Lower leg skin (tissue), 4 donors: ENCODE measurements at regions not wholly inside any gene's neighbourhood (a gene's known extent, or its start where the extent isn't known, plus 50 kb on each side); places are given as distances from the start of the nearest gene placed in this dataset.

ENCODE experiments used
- DNase-seq, 2 donors: peaks; one replicate each; pipeline ENCODE4 v3.0.0-alpha.2; 2019; ENCODE audit warnings: low spot score in 2 of 2
- H3K4me3 ChIP-seq: fragments of 200-600 bp; sonication (generic); 2 replicates; pipeline ENCODE4 v1.5.1; 2017; ENCODE audit warnings: mild to moderate bottlenecking, low read depth; ENCODE audit not compliant: poor library complexity, severe bottlenecking
- POLR2A ChIP-seq, 2 donors: fragments of 450-650 bp; IDR thresholded peaks; one replicate each; pipeline ENCODE4 v1.6.1; 2016 to 2017; ENCODE audit warnings: antibody characterized with exemption in 2 of 2, mild to moderate bottlenecking in 1 of 2, moderate library complexity in 1 of 2
- WGBS, 2 donors: methylation state at CpG; one replicate each; pipeline ENCODE4 v1.1.5; 2018; 5-methylcytosine and 5-hydroxymethylcytosine counted together
- intact Hi-C: fragments of 100-400 bp; cut with DNase I; formaldehyde crosslinking; loops from one replicate; pipeline ENCODE4 v1.15.0; 2023; ENCODE audit warnings: low total_unique reads
- TF ChIP-seq, protein P1 (sequence below), 3 donors: fragments of 450-650 bp; IDR thresholded peaks; one replicate each; pipeline ENCODE4 v1.5.1; 2016; ENCODE audit warnings: antibody characterized with exemption in 3 of 3, mild to moderate bottlenecking in 3 of 3, moderate library complexity in 2 of 3

DNA sequence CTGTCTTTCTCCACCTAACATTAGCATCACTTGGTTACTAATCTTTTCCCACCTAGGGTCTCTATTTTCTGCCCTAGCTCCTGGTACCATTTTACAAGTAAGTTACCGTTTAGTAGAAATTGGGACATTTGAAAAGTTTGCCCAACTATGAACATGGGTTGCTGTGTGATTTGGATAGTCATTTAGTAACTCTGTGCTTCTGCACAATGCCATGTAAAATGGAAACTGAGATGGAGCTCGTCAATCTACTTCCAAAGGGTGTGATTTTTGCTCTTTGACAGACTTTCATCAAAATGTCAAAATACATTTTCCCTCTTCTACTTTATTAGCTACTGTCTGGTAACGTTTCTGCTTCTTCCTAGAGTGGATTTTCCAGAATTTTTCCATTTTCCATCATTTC is 381.5 kb upstream of the B3GALT2 start:
- intact Hi-C loops, result no loop called here
- TF ChIP-seq, protein P1, sequence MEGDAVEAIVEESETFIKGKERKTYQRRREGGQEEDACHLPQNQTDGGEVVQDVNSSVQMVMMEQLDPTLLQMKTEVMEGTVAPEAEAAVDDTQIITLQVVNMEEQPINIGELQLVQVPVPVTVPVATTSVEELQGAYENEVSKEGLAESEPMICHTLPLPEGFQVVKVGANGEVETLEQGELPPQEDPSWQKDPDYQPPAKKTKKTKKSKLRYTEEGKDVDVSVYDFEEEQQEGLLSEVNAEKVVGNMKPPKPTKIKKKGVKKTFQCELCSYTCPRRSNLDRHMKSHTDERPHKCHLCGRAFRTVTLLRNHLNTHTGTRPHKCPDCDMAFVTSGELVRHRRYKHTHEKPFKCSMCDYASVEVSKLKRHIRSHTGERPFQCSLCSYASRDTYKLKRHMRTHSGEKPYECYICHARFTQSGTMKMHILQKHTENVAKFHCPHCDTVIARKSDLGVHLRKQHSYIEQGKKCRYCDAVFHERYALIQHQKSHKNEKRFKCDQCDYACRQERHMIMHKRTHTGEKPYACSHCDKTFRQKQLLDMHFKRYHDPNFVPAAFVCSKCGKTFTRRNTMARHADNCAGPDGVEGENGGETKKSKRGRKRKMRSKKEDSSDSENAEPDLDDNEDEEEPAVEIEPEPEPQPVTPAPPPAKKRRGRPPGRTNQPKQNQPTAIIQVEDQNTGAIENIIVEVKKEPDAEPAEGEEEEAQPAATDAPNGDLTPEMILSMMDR (IDR thresholded peaks at IDR 0.05), result no peak
- TF ChIP-seq POLR2A (IDR thresholded peaks at IDR 0.05), result no peak
- WGBS, 2 donors, result 74 to 87% methylated on average over 3 of the region's 3 CpGs

DNA sequence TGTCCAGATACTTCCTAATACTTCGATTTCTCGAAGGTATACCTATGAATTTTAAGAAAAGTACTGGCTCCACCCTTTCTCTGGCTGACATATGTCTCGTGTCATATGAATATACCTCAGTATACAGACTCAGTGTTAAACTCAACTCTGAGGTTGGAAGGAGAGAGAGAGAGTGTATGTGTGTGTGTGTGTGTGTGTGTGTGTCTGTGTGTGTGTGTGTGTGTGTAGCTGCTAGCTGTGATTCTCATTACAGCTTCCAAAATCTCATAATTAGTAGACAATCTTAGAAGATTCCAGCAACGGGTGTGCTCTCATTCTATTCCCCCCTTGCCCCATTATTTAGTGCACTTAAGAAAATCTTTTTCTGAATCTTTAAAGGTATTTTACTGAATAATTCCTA is 380.3 kb upstream of the B3GALT2 start:
- intact Hi-C loops, result no loop called here
- TF ChIP-seq, protein P1 (IDR thresholded peaks at IDR 0.05), result no peak
- TF ChIP-seq POLR2A (IDR thresholded peaks at IDR 0.05), result no peak
- 89 to 91% methylated on average over 4 of the region's 4 CpGs for WGBS, 2 donors
- no peak for DNase-seq
- no peak overlapping the region for H3K4me3 ChIP-seq

More for the DNA sequence above, 381.5 kb upstream of the B3GALT2 start:
- no peak for DNase-seq
- no peak overlapping the region for H3K4me3 ChIP-seq

- no peak for DNase-seq
- no peak overlapping the region for H3K4me3 ChIP-seq
- TF ChIP-seq, protein P1 (IDR thresholded peaks at IDR 0.05), result no peak
- no peak for TF ChIP-seq POLR2A (IDR thresholded peaks at IDR 0.05)
- WGBS, 2 donors, result 69 to 83% methylated on average over 2 of the region's 2 CpGs
- intact Hi-C loops, result no loop called here
Observed at GRCh38 chr1:193565971-193566577, 379.7 kb upstream of the B3GALT2 start.

- TF ChIP-seq POLR2A (IDR thresholded peaks at IDR 0.05), result no peak
- TF ChIP-seq, protein P1 (IDR thresholded peaks at IDR 0.05), result no peak
- intact Hi-C loops, result no loop called here
- WGBS, 2 donors, result 37 to 48% methylated on average over 2 of the region's 2 CpGs
- DNase-seq, result no peak
- no peak overlapping the region for H3K4me3 ChIP-seq
Observed at GRCh38 chr1:193562121-193562520, 375.7 kb upstream of the B3GALT2 start.

GRCh38 chr1:193558491-193559028 is 372.1 kb upstream of the B3GALT2 start:
- 20 to 25% methylated on average over 4 of the region's 4 CpGs for WGBS, 2 donors
- no peak overlapping the region for H3K4me3 ChIP-seq
- intact Hi-C loops, result no loop called here
- no peak for TF ChIP-seq POLR2A (IDR thresholded peaks at IDR 0.05)
- TF ChIP-seq, protein P1 (IDR thresholded peaks at IDR 0.05), result no peak
- DNase-seq, result peak in 1 of 2 donors; percentile 30
